ENCODE measurements at regions not wholly inside any gene's neighbourhood (a gene's known extent, or its start where the extent isn't known, plus 50 kb on each side); places are given as distances from the start of the nearest gene placed in this dataset.
"Not testable (repeated sequence)": the region's sequence is repeated elsewhere in the genome, so short reads cannot be mapped to it uniquely, and the experiment has no call there.

DNA sequence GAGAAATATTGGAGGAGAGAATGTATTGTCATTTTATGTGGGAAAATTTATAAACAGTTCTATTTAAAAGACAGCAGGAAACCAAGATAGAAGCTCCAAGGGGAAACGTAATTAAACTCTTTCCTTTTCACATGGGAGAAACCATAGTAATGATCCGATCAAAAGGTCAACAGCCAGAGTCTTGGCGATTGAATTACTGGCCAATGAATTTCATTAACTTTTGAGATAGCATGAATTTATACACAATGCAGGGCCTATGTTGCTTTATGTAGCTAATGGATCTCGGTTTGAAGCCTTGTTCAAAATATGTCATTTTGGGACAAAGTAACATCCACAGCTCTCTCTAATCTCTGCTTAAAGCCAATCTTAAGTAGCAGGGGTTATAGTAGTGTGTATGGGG lies 897.5 kb upstream of the NDST4 start:
- TF ChIP-seq, protein P1, sequence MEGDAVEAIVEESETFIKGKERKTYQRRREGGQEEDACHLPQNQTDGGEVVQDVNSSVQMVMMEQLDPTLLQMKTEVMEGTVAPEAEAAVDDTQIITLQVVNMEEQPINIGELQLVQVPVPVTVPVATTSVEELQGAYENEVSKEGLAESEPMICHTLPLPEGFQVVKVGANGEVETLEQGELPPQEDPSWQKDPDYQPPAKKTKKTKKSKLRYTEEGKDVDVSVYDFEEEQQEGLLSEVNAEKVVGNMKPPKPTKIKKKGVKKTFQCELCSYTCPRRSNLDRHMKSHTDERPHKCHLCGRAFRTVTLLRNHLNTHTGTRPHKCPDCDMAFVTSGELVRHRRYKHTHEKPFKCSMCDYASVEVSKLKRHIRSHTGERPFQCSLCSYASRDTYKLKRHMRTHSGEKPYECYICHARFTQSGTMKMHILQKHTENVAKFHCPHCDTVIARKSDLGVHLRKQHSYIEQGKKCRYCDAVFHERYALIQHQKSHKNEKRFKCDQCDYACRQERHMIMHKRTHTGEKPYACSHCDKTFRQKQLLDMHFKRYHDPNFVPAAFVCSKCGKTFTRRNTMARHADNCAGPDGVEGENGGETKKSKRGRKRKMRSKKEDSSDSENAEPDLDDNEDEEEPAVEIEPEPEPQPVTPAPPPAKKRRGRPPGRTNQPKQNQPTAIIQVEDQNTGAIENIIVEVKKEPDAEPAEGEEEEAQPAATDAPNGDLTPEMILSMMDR (IDR thresholded peaks at IDR 0.05; ENCODE audit: borderline replicate concordance, insufficient read depth, low read depth, low read length) = no peak
- no peak overlapping the region for H3K4me3 ChIP-seq (ENCODE audit: low read depth, low read length)

GRCh38 chr4:116005806-116006088 lies 892.3 kb upstream of the NDST4 start:
- no peak overlapping the region for H3K4me3 ChIP-seq (ENCODE audit: low read depth, low read length)
- TF ChIP-seq, protein P1 (IDR thresholded peaks at IDR 0.05; ENCODE audit: borderline replicate concordance, insufficient read depth, low read depth, low read length) = no peak

- TF ChIP-seq, protein P1 (IDR thresholded peaks at IDR 0.05; ENCODE audit: borderline replicate concordance, insufficient read depth, low read depth, low read length) = no peak
- no peak overlapping the region for H3K4me3 ChIP-seq (ENCODE audit: low read depth, low read length)
These were observed 891.8 kb upstream of the NDST4 start for GRCh38 chr4:116005037-116005805.

GRCh38 chr4:116001291-116001690 lies 887.9 kb upstream of the NDST4 start:
- H3K4me3 ChIP-seq (ENCODE audit: low read depth, low read length) = no peak overlapping the region
- TF ChIP-seq, protein P1 (IDR thresholded peaks at IDR 0.05; ENCODE audit: borderline replicate concordance, insufficient read depth, low read depth, low read length) = no peak

DNA sequence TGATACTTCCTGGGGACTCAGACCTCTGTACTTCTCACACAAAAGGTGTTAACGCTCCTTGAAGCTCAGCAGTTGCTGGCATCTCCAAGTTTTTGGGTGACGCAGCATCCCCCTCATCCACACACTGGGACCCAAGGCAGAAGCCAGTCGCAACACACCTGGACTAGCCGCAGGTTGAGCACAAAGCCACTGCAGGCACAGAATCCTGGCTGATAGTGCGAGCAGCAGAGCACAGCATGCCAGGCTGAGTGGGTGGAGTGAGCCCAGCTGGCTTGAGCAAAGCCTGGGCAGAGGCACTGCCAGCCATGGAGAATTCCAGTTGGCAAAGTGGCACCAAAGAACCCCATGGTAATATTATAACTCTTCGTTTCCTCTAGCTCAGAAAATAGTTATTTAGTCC lies 873.2 kb upstream of the NDST4 start:
- TF ChIP-seq, protein P1 (IDR thresholded peaks at IDR 0.05; ENCODE audit: borderline replicate concordance, insufficient read depth, low read depth, low read length) = no peak

GRCh38 chr4:115975421-115976001 lies 862.1 kb upstream of the NDST4 start:
- H3K4me3 ChIP-seq (ENCODE audit: low read depth, low read length) = not testable (repeated sequence)

More for the DNA sequence above, 873.2 kb upstream of the NDST4 start:
- no peak overlapping the region for H3K4me3 ChIP-seq (ENCODE audit: low read depth, low read length)

GRCh38 chr4:115973768-115974167 lies 860.3 kb upstream of the NDST4 start:
- H3K4me3 ChIP-seq (ENCODE audit: low read depth, low read length) = no peak overlapping the region
- TF ChIP-seq, protein P1 (IDR thresholded peaks at IDR 0.05; ENCODE audit: borderline replicate concordance, insufficient read depth, low read depth, low read length) = no peak

All from GM12875 (cell line).